HG03558 (cell line): ENCODE measurements at regions not wholly inside any gene's neighbourhood (a gene's known extent, or its start where the extent isn't known, plus 50 kb on each side); places are given as distances from the start of the nearest gene placed in this dataset.
A peak's percentile ranks its signal among the peaks of the same experiment; 100 is the strongest.

Source experiments
- ATAC-seq: cut with Tn5 transposase; IDR thresholded peaks from one replicate; pipeline ENCODE4 v1.9.1; 2021; ENCODE audit warnings: moderate number of reproducible peaks; ENCODE audit not compliant: unreplicated experiment; ENCODE audit errors: extremely low read depth

- ATAC-seq = no peak
Measured at GRCh38 chr18:56246916-56247315, 391.5 kb downstream of the TXNL1 start.

GRCh38 chr18:56245866-56246580, 392.4 kb downstream of the TXNL1 start:
- ATAC-seq = no peak

- no peak for ATAC-seq
Measured at GRCh38 chr18:56240405-56240804, 398.0 kb downstream of the TXNL1 start.

GRCh38 chr18:56238576-56238975, 399.8 kb downstream of the TXNL1 start:
- ATAC-seq = no peak

- peak; percentile 92 for ATAC-seq
Measured at GRCh38 chr18:56235481-56236013, 402.8 kb downstream of the TXNL1 start.

GRCh38 chr18:56235071-56235470, 403.3 kb downstream of the TXNL1 start:
- no peak for ATAC-seq

- ATAC-seq = no peak
Measured at GRCh38 chr18:56233595-56233994, 404.8 kb downstream of the TXNL1 start.

GRCh38 chr18:56226025-56226424, 412.4 kb downstream of the TXNL1 start:
- ATAC-seq = no peak

GRCh38 chr18:56224669-56225561, 413.5 kb downstream of the TXNL1 start:
- no peak for ATAC-seq

- no peak for ATAC-seq
Measured at GRCh38 chr18:56221195-56222065, 417.0 kb downstream of the TXNL1 start.

GRCh38 chr18:56217406-56217805, 421.0 kb downstream of the TXNL1 start:
- ATAC-seq = no peak

- no peak for ATAC-seq
Measured at GRCh38 chr18:56214706-56215105, 423.7 kb downstream of the TXNL1 start.

GRCh38 chr18:56210520-56210919, 427.9 kb downstream of the TXNL1 start:
- no peak for ATAC-seq

GRCh38 chr18:56207989-56208388, 430.4 kb downstream of the TXNL1 start:
- no peak for ATAC-seq

- ATAC-seq = no peak
Measured at GRCh38 chr18:56204052-56204451, 434.3 kb downstream of the TXNL1 start.

- ATAC-seq = no peak
Measured at GRCh38 chr18:56202678-56203077, 435.7 kb downstream of the TXNL1 start.

- no peak for ATAC-seq
Measured at GRCh38 chr18:56200381-56200911, 437.9 kb downstream of the TXNL1 start.

GRCh38 chr18:56199580-56200330, 438.6 kb downstream of the TXNL1 start:
- no peak for ATAC-seq

GRCh38 chr18:56197241-56197859, 441.0 kb downstream of the TXNL1 start:
- ATAC-seq = no peak
